SK-N-SH treated with all-trans-retinoic acid at 6 μM for 48 hours (cell line): ENCODE measurements at regions not wholly inside any gene's neighbourhood (a gene's known extent, or its start where the extent isn't known, plus 50 kb on each side); places are given as distances from the start of the nearest gene placed in this dataset.

ENCODE experiments used
- BACH2 ChIP-seq: fragments of 250-450 bp; sonication (Bioruptor Pico); IDR thresholded peaks from 2 replicates; pipeline ENCODE4 v1.9.0; 2021; ENCODE audit warnings: mild to moderate bottlenecking, borderline replicate concordance
- ESRRG ChIP-seq: fragments of 250-450 bp; sonication (Bioruptor Pico); IDR thresholded peaks from 2 replicates; pipeline ENCODE4 v1.6.1; 2021; ENCODE audit warnings: mild to moderate bottlenecking
- GLIS3 ChIP-seq: fragments of 250-450 bp; sonication (Bioruptor Pico); IDR thresholded peaks from 2 replicates; pipeline ENCODE4 v1.5.0; 2020; ENCODE audit warnings: mild to moderate bottlenecking, moderate library complexity
- ISL1 ChIP-seq: fragments of 250-450 bp; sonication (Bioruptor Pico); IDR thresholded peaks from 2 replicates; pipeline ENCODE4 v2.1.2; 2022; ENCODE audit warnings: mild to moderate bottlenecking, moderate library complexity
- OSR1 ChIP-seq: fragments of 250-450 bp; sonication (Bioruptor Pico); IDR thresholded peaks from 2 replicates; pipeline ENCODE4 v1.8.0; 2022; ENCODE audit warnings: moderate library complexity, mild to moderate bottlenecking, inconsistent platforms
- SNAI2 ChIP-seq: fragments of 250-450 bp; sonication (Bioruptor Pico); IDR thresholded peaks from 2 replicates; pipeline ENCODE4 v1.5.0; 2020; ENCODE audit warnings: mild to moderate bottlenecking, moderate library complexity
- ZFP3 ChIP-seq: fragments of 250-450 bp; sonication (Bioruptor Pico); IDR thresholded peaks from 2 replicates; pipeline ENCODE4 v1.5.0; 2020; ENCODE audit warnings: mild to moderate bottlenecking, moderate library complexity
- ZFP30 ChIP-seq: fragments of 450-650 bp; formaldehyde crosslinking; IDR thresholded peaks from 2 replicates; pipeline ENCODE4 v1.5.0; 2022; ENCODE audit warnings: mild to moderate bottlenecking, moderate library complexity
- ZNF70 ChIP-seq: fragments of 450-650 bp; formaldehyde crosslinking; IDR thresholded peaks from 2 replicates; pipeline ENCODE4 v1.5.0; 2020; ENCODE audit warnings: mild to moderate bottlenecking, moderate library complexity
- TF ChIP-seq, protein P1 (sequence below): fragments of 250-450 bp; sonication (Bioruptor Pico); IDR thresholded peaks from 2 replicates; pipeline ENCODE4 v1.5.1; 2021; ENCODE audit warnings: mild to moderate bottlenecking, moderate library complexity

DNA sequence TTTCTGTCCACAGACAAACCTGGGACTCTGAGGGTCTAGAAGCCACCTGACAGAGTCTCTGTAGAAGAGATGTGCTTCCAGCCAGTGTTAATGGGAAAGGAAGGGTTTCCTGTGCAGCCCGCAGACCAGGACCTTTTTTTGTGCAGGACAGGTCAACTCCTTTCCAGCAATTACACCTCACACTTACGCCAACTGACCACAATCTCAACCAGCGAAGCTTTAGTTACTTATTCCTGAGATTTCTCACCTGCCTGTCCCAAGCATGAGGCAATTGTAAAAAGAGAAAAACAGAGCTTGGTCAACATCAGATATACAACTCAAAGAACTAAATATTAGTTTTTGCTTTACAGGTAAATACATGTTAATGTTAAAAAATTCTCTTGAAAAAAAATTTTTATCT lies 393.8 kb upstream of the ID4 start:
- no peak for TF ChIP-seq OSR1 (CRISPR knock-in tag)
- TF ChIP-seq ESRRG (CRISPR knock-in tag), result no peak
- no peak for TF ChIP-seq ZFP3 (CRISPR knock-in tag)
- no peak for TF ChIP-seq GLIS3 (CRISPR knock-in tag)
- no peak for TF ChIP-seq ISL1
- no peak for TF ChIP-seq ZFP30 (CRISPR knock-in tag)
- TF ChIP-seq, protein P1, sequence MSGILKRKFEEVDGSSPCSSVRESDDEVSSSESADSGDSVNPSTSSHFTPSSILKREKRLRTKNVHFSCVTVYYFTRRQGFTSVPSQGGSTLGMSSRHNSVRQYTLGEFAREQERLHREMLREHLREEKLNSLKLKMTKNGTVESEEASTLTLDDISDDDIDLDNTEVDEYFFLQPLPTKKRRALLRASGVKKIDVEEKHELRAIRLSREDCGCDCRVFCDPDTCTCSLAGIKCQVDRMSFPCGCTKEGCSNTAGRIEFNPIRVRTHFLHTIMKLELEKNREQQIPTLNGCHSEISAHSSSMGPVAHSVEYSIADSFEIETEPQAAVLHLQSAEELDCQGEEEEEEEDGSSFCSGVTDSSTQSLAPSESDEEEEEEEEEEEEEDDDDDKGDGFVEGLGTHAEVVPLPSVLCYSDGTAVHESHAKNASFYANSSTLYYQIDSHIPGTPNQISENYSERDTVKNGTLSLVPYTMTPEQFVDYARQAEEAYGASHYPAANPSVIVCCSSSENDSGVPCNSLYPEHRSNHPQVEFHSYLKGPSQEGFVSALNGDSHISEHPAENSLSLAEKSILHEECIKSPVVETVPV (CRISPR knock-in tag), result no peak
- no peak for TF ChIP-seq ZNF70 (CRISPR knock-in tag)
- no peak for TF ChIP-seq SNAI2 (CRISPR knock-in tag)
- TF ChIP-seq BACH2, result no peak
